ENCODE measurements at regions not wholly inside any gene's neighbourhood (a gene's known extent, or its start where the extent isn't known, plus 50 kb on each side); places are given as distances from the start of the nearest gene placed in this dataset.
"Not testable (repeated sequence)": the region's sequence is repeated elsewhere in the genome, so short reads cannot be mapped to it uniquely, and the experiment has no call there.

GRCh38 chr7:131027287-131027773 is 293.3 kb upstream of the KLF14 start:
- peak; percentile 27 for DNase-seq

- DNase-seq = no peak
Measured at GRCh38 chr7:131028295-131028694, 294.3 kb upstream of the KLF14 start.

- DNase-seq = no peak
Measured at GRCh38 chr7:131029002-131029401, 295.0 kb upstream of the KLF14 start.

GRCh38 chr7:131031099-131031868 is 296.4 kb upstream of the MKLN1 start:
- no peak for DNase-seq

GRCh38 chr7:131032786-131033185 is 294.9 kb upstream of the MKLN1 start:
- no peak for DNase-seq

GRCh38 chr7:131034166-131034881 is 293.4 kb upstream of the MKLN1 start:
- DNase-seq = no peak

- DNase-seq = no peak
Measured at GRCh38 chr7:131035088-131035770, 292.4 kb upstream of the MKLN1 start.

GRCh38 chr7:131038153-131038552 is 289.5 kb upstream of the MKLN1 start:
- no peak for DNase-seq

GRCh38 chr7:131039355-131039762 is 288.3 kb upstream of the MKLN1 start:
- DNase-seq = no peak

- no peak for DNase-seq
Measured at GRCh38 chr7:131039836-131040235, 287.8 kb upstream of the MKLN1 start.

GRCh38 chr7:131040467-131040932 is 287.2 kb upstream of the MKLN1 start:
- DNase-seq = no peak

GRCh38 chr7:131041012-131041695 is 286.5 kb upstream of the MKLN1 start:
- DNase-seq = not testable (repeated sequence)

- no peak for DNase-seq
Measured at GRCh38 chr7:131042269-131043160, 285.2 kb upstream of the MKLN1 start.

- no peak for DNase-seq
Measured at GRCh38 chr7:131045526-131045925, 282.1 kb upstream of the MKLN1 start.

- DNase-seq = no peak
Measured at GRCh38 chr7:131046246-131046645, 281.4 kb upstream of the MKLN1 start.

GRCh38 chr7:131047651-131048304 is 279.9 kb upstream of the MKLN1 start:
- no peak for DNase-seq

GRCh38 chr7:131051304-131051703 is 276.4 kb upstream of the MKLN1 start:
- DNase-seq = no peak

GRCh38 chr7:131052285-131052904 is 275.3 kb upstream of the MKLN1 start:
- no peak for DNase-seq

GRCh38 chr7:131056007-131056406 is 271.7 kb upstream of the MKLN1 start:
- DNase-seq = no peak

GRCh38 chr7:131057015-131057793 is 270.5 kb upstream of the MKLN1 start:
- no peak for DNase-seq

All from SIG-M5 (cell line).